ENCODE measurements at regions not wholly inside any gene's neighbourhood (a gene's known extent, or its start where the extent isn't known, plus 50 kb on each side); places are given as distances from the start of the nearest gene placed in this dataset.

GRCh38 chr4:85058551-85058950, 92.1 kb upstream of the WDFY3 start:
- Histone ChIP-seq H3K27ac (ENCODE audit: low read depth, low read length, poor library complexity, severe bottlenecking) (no peak overlapping the region), H3K4me1 (ENCODE audit: insufficient read depth, low read length, poor library complexity, severe bottlenecking) (no peaks in the 10 kb centered on the region), H3K4me3 (ENCODE audit: low read depth, low read length, poor library complexity, severe bottlenecking) (no peak overlapping the region), H3K27me3 (replicated peaks; ENCODE audit: insufficient read depth, low read depth, low read length, poor library complexity) (no peaks in the 10 kb centered on the region), H3K36me3 (ENCODE audit: insufficient read depth, low read length, poor library complexity, severe bottlenecking) (no peaks in the 10 kb centered on the region), H3K9me3 (ENCODE audit: low read depth, low read length, poor library complexity, severe bottlenecking) (no peaks in the 10 kb centered on the region)
- no TSS peak for BruUV-seq (replicated peaks)
- TF ChIP-seq CTCF (conservative IDR thresholded peaks at IDR 0.05; ENCODE audit: low read depth, low read length) (no peak), EZH2 (IDR thresholded peaks at IDR 0.05; ENCODE audit: borderline replicate concordance, low read depth, low read length, poor library complexity, severe bottlenecking) (no peak)
- ChIA-PET CTCF (no interaction called here), POLR2A (ENCODE audit: low non-redundant PET) (no interaction called here)
- no peak for DNase-seq (ENCODE audit: low spot score)
- intact Hi-C loops (cut with micrococcal nuclease; ENCODE audit: unreplicated experiment), result no loop called here

- no peak overlapping the region for H3K4me3 ChIP-seq (ENCODE audit: low read depth, low read length, poor library complexity, severe bottlenecking)
- no TSS peak for BruUV-seq (replicated peaks)
- no peaks in the 10 kb centered on the region for H3K36me3 ChIP-seq (ENCODE audit: insufficient read depth, low read length, poor library complexity, severe bottlenecking)
- no peaks in the 10 kb centered on the region for H3K4me1 ChIP-seq (ENCODE audit: insufficient read depth, low read length, poor library complexity, severe bottlenecking)
- no peak for TF ChIP-seq EZH2 (IDR thresholded peaks at IDR 0.05; ENCODE audit: borderline replicate concordance, low read depth, low read length, poor library complexity, severe bottlenecking)
- TF ChIP-seq CTCF (conservative IDR thresholded peaks at IDR 0.05; ENCODE audit: low read depth, low read length), result no peak
- intact Hi-C loops (cut with micrococcal nuclease; ENCODE audit: unreplicated experiment), result no loop called here
- CTCF ChIA-PET, result no interaction called here
- no peaks in the 10 kb centered on the region for H3K9me3 ChIP-seq (ENCODE audit: low read depth, low read length, poor library complexity, severe bottlenecking)
- H3K27ac ChIP-seq (ENCODE audit: low read depth, low read length, poor library complexity, severe bottlenecking), result no peak overlapping the region
- no peak for DNase-seq (ENCODE audit: low spot score)
- POLR2A ChIA-PET (ENCODE audit: low non-redundant PET), result no interaction called here
- no peaks in the 10 kb centered on the region for H3K27me3 ChIP-seq (replicated peaks; ENCODE audit: insufficient read depth, low read depth, low read length, poor library complexity)
These were observed 95.5 kb upstream of the WDFY3 start for GRCh38 chr4:85061974-85062373.

- intact Hi-C loops (cut with micrococcal nuclease; ENCODE audit: unreplicated experiment), result no loop called here
- Histone ChIP-seq H3K36me3 (ENCODE audit: insufficient read depth, low read length, poor library complexity, severe bottlenecking) (no peaks in the 10 kb centered on the region), H3K4me3 (ENCODE audit: low read depth, low read length, poor library complexity, severe bottlenecking) (no peak overlapping the region), H3K4me1 (ENCODE audit: insufficient read depth, low read length, poor library complexity, severe bottlenecking) (no peaks in the 10 kb centered on the region), H3K27me3 (replicated peaks; ENCODE audit: insufficient read depth, low read depth, low read length, poor library complexity) (no peaks in the 10 kb centered on the region), H3K9me3 (ENCODE audit: low read depth, low read length, poor library complexity, severe bottlenecking) (no peaks in the 10 kb centered on the region), H3K27ac (ENCODE audit: low read depth, low read length, poor library complexity, severe bottlenecking) (no peak overlapping the region)
- TF ChIP-seq EZH2 (IDR thresholded peaks at IDR 0.05; ENCODE audit: borderline replicate concordance, low read depth, low read length, poor library complexity, severe bottlenecking) (no peak), CTCF (conservative IDR thresholded peaks at IDR 0.05; ENCODE audit: low read depth, low read length) (no peak)
- ChIA-PET CTCF (no interaction called here), POLR2A (ENCODE audit: low non-redundant PET) (no interaction called here)
- DNase-seq (ENCODE audit: low spot score), result no peak
- no TSS peak for BruUV-seq (replicated peaks)
These were observed 96.0 kb upstream of the WDFY3 start for GRCh38 chr4:85062466-85062865.
